ENCODE measurements at regions not wholly inside any gene's neighbourhood (a gene's known extent, or its start where the extent isn't known, plus 50 kb on each side); places are given as distances from the start of the nearest gene placed in this dataset.
"Not testable (repeated sequence)": the region's sequence is repeated elsewhere in the genome, so short reads cannot be mapped to it uniquely, and the experiment has no call there.

DNA sequence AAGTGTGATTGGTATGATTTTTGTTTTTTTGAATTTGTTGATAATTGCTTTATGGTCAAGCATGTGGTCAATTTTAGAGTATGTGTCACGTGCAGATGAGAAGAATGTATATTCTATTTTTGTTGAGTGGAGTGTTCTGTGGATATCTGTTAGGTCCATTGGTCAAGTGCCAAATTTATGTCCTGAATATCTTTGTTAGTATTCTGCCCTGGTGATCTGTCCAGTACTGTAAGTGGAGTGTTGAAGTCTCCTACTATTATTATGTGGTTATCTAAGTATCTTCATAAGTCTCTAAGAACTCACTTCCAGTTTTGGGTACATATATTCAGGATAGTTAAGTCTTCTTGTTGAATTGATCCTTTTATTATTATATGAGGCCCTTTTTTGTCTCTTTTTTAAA, 372.9 kb upstream of the MAOA start:
- DNase-seq (ENCODE audit: low spot score), result no peak
- H2BK120ac ChIP-seq (ENCODE audit: low read depth, low read length), result no peak overlapping the region
- no peak overlapping the region for H3K27ac ChIP-seq (replicated peaks; ENCODE audit: low read length)
- H3K23ac ChIP-seq (ENCODE audit: low read depth, low read length, poor library complexity), result no peak overlapping the region
- H3K18ac ChIP-seq (ENCODE audit: low read length), result no peak overlapping the region
- no peak overlapping the region for H2BK5ac ChIP-seq (ENCODE audit: low read length)
- H3K27me3 ChIP-seq (ENCODE audit: control insufficient read depth in 3 of 3, insufficient read depth in 3 of 3, low read depth in 1 of 3, low read length in 3 of 3), result no peaks in the 10 kb centered on the region
- no peak overlapping the region for H3K14ac ChIP-seq (ENCODE audit: low read length)
- H3K4me2 ChIP-seq (ENCODE audit: insufficient read depth, low read length, poor library complexity, severe bottlenecking), result no peak overlapping the region
- no peak overlapping the region for H3K4ac ChIP-seq (ENCODE audit: low read length)
- H2AK5ac ChIP-seq (ENCODE audit: low read depth, low read length), result no peak overlapping the region
- H4K8ac ChIP-seq (ENCODE audit: low read depth, low read length), result no peak overlapping the region
- no peaks in the 10 kb centered on the region for H3K79me1 ChIP-seq (ENCODE audit: low read depth, low read length)
- no peak overlapping the region for H2BK12ac ChIP-seq (ENCODE audit: low read length)
- no peak overlapping the region for H2AFZ ChIP-seq (ENCODE audit: low read length)
- no CpG with 5 or more reads among the region's 1 CpG for whole genome bisulfite sequencing, 2 donors (ENCODE audit: extremely low coverage in 2 of 2, insufficient read length in 2 of 2, insufficient replicate concordance in 1 of 2)
- H3K9ac ChIP-seq (ENCODE audit: low read depth, low read length, poor library complexity), result no peak overlapping the region
- H3K4me1 ChIP-seq (ENCODE audit: control insufficient read depth in 2 of 2, insufficient read depth in 1 of 2, low read depth in 1 of 2, low read length in 2 of 2), result no peaks in the 10 kb centered on the region
- no peaks in the 10 kb centered on the region for H3K9me3 ChIP-seq (replicated peaks in 1 of 2; ENCODE audit: control insufficient read depth in 2 of 2, insufficient read depth in 1 of 2, low read depth in 1 of 2, low read length in 2 of 2)
- H4K91ac ChIP-seq (ENCODE audit: low read depth, low read length, poor library complexity), result no peak overlapping the region
- no peaks in the 10 kb centered on the region for H3K36me3 ChIP-seq (replicated peaks in 1 of 2; ENCODE audit: control insufficient read depth in 2 of 2, insufficient read depth in 2 of 2, low read length in 2 of 2)
- H2BK15ac ChIP-seq (ENCODE audit: low read length), result no peak overlapping the region
- H3K4me3 ChIP-seq (ENCODE audit: low read length in 2 of 2), result no peak overlapping the region

DNA sequence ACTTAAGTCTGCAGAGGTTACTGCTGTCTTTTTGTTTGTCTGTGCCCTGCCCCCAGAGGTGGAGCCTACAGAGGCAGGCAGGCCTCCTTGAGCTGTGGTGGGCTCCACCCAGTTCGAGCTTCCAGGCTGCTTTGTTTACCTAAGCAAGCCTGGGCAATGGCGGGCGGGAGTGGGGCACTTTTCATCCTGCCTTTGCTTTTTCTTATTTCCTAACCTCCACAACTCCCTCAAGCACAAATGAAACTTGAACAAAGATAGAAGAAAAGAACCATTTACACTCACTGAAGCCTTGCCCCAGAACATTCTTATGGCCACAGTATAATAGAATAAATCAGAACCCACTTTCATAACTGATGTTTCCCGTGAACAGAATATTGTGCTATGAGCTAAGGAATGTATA, 344.5 kb upstream of the MAOA start:
- H2BK15ac ChIP-seq (ENCODE audit: low read length); H2BK5ac ChIP-seq (ENCODE audit: low read length); H3K79me1 ChIP-seq (ENCODE audit: low read depth, low read length); H3K36me3 ChIP-seq (replicated peaks in 1 of 2; ENCODE audit: control insufficient read depth in 2 of 2, insufficient read depth in 2 of 2, low read length in 2 of 2); H2AK5ac ChIP-seq (ENCODE audit: low read depth, low read length); H3K23ac ChIP-seq (ENCODE audit: low read depth, low read length, poor library complexity); H3K18ac ChIP-seq (ENCODE audit: low read length); H3K14ac ChIP-seq (ENCODE audit: low read length); H2BK12ac ChIP-seq (ENCODE audit: low read length); H3K4me3 ChIP-seq (ENCODE audit: low read length in 2 of 2); H3K4me2 ChIP-seq (ENCODE audit: insufficient read depth, low read length, poor library complexity, severe bottlenecking); H3K27me3 ChIP-seq (ENCODE audit: control insufficient read depth in 3 of 3, insufficient read depth in 3 of 3, low read depth in 1 of 3, low read length in 3 of 3); H3K27ac ChIP-seq (replicated peaks; ENCODE audit: low read length); H3K4ac ChIP-seq (ENCODE audit: low read length); H3K9me3 ChIP-seq (replicated peaks in 1 of 2; ENCODE audit: control insufficient read depth in 2 of 2, insufficient read depth in 1 of 2, low read depth in 1 of 2, low read length in 2 of 2); H4K91ac ChIP-seq (ENCODE audit: low read depth, low read length, poor library complexity); H3K4me1 ChIP-seq (ENCODE audit: control insufficient read depth in 2 of 2, insufficient read depth in 1 of 2, low read depth in 1 of 2, low read length in 2 of 2); H3K9ac ChIP-seq (ENCODE audit: low read depth, low read length, poor library complexity); H4K8ac ChIP-seq (ENCODE audit: low read depth, low read length); DNase-seq (ENCODE audit: low spot score); H2BK120ac ChIP-seq (ENCODE audit: low read depth, low read length): not testable (repeated sequence)
- no CpG with 5 or more reads among the region's 4 CpGs for WGBS, 2 donors (ENCODE audit: extremely low coverage in 2 of 2, insufficient read length in 2 of 2, insufficient replicate concordance in 1 of 2)
- peak overlapping the region; percentile 74 for H2AFZ ChIP-seq (ENCODE audit: low read length)

DNA sequence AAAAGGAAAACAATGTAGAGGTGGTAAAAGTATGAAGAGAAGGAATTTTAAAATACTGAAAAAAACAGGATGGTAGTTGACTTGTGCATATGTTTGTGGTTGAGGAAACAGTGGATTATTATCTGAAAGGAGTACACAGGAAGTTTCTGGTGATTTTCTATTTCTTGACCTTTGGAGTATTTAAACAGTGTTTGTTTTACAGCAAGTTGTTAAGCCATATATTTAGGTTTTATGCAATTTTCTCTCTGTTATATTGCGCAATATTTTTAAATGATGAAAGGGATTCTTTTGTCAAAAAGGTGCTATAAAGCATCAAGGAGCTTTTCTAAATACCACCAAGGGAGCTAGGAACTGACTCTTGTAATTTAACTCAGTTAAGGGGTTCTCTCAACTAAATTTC, 343.1 kb upstream of the MAOA start:
- Histone ChIP-seq H2AFZ (ENCODE audit: low read length) (no peak overlapping the region), H4K91ac (ENCODE audit: low read depth, low read length, poor library complexity) (no peak overlapping the region)

DNA sequence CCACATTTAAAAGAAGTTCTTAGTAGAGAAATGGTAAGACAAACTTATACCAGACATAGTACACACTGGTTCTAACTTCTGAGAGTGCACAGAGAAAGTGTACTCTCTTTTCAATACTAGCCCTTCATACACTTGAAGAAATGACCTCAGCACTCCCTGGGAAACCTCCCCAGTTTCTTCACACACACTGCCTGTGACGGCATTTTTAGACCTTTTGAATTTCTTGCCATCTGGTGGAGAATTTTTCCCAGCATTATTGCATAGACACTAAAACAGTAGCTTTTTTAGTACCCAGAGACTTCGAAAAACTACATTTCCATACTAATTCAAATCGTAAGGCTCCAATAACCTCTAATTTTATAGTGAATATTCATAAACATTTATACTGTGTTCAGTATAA, 341.6 kb upstream of the MAOA start:
- H3K27ac ChIP-seq (replicated peaks; ENCODE audit: low read length), result no peak overlapping the region
- WGBS, 2 donors (ENCODE audit: extremely low coverage in 2 of 2, insufficient read length in 2 of 2, insufficient replicate concordance in 1 of 2), result no CpG with 5 or more reads among the region's 3 CpGs
- H2BK120ac ChIP-seq (ENCODE audit: low read depth, low read length), result no peak overlapping the region
- no peak overlapping the region for H3K23ac ChIP-seq (ENCODE audit: low read depth, low read length, poor library complexity)
- H2BK12ac ChIP-seq (ENCODE audit: low read length), result no peak overlapping the region
- no peaks in the 10 kb centered on the region for H3K79me1 ChIP-seq (ENCODE audit: low read depth, low read length)
- H3K4ac ChIP-seq (ENCODE audit: low read length), result no peak overlapping the region
- no peak overlapping the region for H2AFZ ChIP-seq (ENCODE audit: low read length)
- H3K9me3 ChIP-seq (replicated peaks in 1 of 2; ENCODE audit: control insufficient read depth in 2 of 2, insufficient read depth in 1 of 2, low read depth in 1 of 2, low read length in 2 of 2), result no peaks in the 10 kb centered on the region
- H4K91ac ChIP-seq (ENCODE audit: low read depth, low read length, poor library complexity), result no peak overlapping the region
- H2BK15ac ChIP-seq (ENCODE audit: low read length), result no peak overlapping the region
- H3K4me1 ChIP-seq (ENCODE audit: control insufficient read depth in 2 of 2, insufficient read depth in 1 of 2, low read depth in 1 of 2, low read length in 2 of 2), result no peaks in the 10 kb centered on the region
- no peak overlapping the region for H3K4me3 ChIP-seq (ENCODE audit: low read length in 2 of 2)
- H3K14ac ChIP-seq (ENCODE audit: low read length), result no peak overlapping the region
- no peak overlapping the region for H4K8ac ChIP-seq (ENCODE audit: low read depth, low read length)
- H3K4me2 ChIP-seq (ENCODE audit: insufficient read depth, low read length, poor library complexity, severe bottlenecking), result no peak overlapping the region
- no peak overlapping the region for H2BK5ac ChIP-seq (ENCODE audit: low read length)
- H2AK5ac ChIP-seq (ENCODE audit: low read depth, low read length), result no peak overlapping the region
- H3K36me3 ChIP-seq (replicated peaks in 1 of 2; ENCODE audit: control insufficient read depth in 2 of 2, insufficient read depth in 2 of 2, low read length in 2 of 2), result no peaks in the 10 kb centered on the region
- no peak for DNase-seq (ENCODE audit: low spot score)
- no peak overlapping the region for H3K9ac ChIP-seq (ENCODE audit: low read depth, low read length, poor library complexity)
- H3K18ac ChIP-seq (ENCODE audit: low read length), result no peak overlapping the region
- H3K27me3 ChIP-seq (ENCODE audit: control insufficient read depth in 3 of 3, insufficient read depth in 3 of 3, low read depth in 1 of 3, low read length in 3 of 3), result no peaks in the 10 kb centered on the region

More for the DNA sequence above, 343.1 kb upstream of the MAOA start:
- H3K9me3 ChIP-seq (replicated peaks in 1 of 2; ENCODE audit: control insufficient read depth in 2 of 2, insufficient read depth in 1 of 2, low read depth in 1 of 2, low read length in 2 of 2), result no peaks in the 10 kb centered on the region
- H4K8ac ChIP-seq (ENCODE audit: low read depth, low read length), result no peak overlapping the region
- H2AK5ac ChIP-seq (ENCODE audit: low read depth, low read length), result no peak overlapping the region
- no peak overlapping the region for H3K9ac ChIP-seq (ENCODE audit: low read depth, low read length, poor library complexity)
- H2BK12ac ChIP-seq (ENCODE audit: low read length), result no peak overlapping the region
- no peaks in the 10 kb centered on the region for H3K79me1 ChIP-seq (ENCODE audit: low read depth, low read length)
- H3K18ac ChIP-seq (ENCODE audit: low read length), result no peak overlapping the region
- no CpG with 5 or more reads among the region's 1 CpG for WGBS, 2 donors (ENCODE audit: extremely low coverage in 2 of 2, insufficient read length in 2 of 2, insufficient replicate concordance in 1 of 2)
- no peak overlapping the region for H3K27ac ChIP-seq (replicated peaks; ENCODE audit: low read length)
- no peak overlapping the region for H3K4ac ChIP-seq (ENCODE audit: low read length)
- no peaks in the 10 kb centered on the region for H3K4me1 ChIP-seq (ENCODE audit: control insufficient read depth in 2 of 2, insufficient read depth in 1 of 2, low read depth in 1 of 2, low read length in 2 of 2)
- no peak for DNase-seq (ENCODE audit: low spot score)
- no peak overlapping the region for H2BK15ac ChIP-seq (ENCODE audit: low read length)
- no peak overlapping the region for H2BK120ac ChIP-seq (ENCODE audit: low read depth, low read length)
- H3K23ac ChIP-seq (ENCODE audit: low read depth, low read length, poor library complexity), result no peak overlapping the region
- no peak overlapping the region for H3K14ac ChIP-seq (ENCODE audit: low read length)
- H3K4me2 ChIP-seq (ENCODE audit: insufficient read depth, low read length, poor library complexity, severe bottlenecking), result no peak overlapping the region
- no peaks in the 10 kb centered on the region for H3K27me3 ChIP-seq (ENCODE audit: control insufficient read depth in 3 of 3, insufficient read depth in 3 of 3, low read depth in 1 of 3, low read length in 3 of 3)
- no peaks in the 10 kb centered on the region for H3K36me3 ChIP-seq (replicated peaks in 1 of 2; ENCODE audit: control insufficient read depth in 2 of 2, insufficient read depth in 2 of 2, low read length in 2 of 2)
- no peak overlapping the region for H2BK5ac ChIP-seq (ENCODE audit: low read length)
- H3K4me3 ChIP-seq (ENCODE audit: low read length in 2 of 2), result no peak overlapping the region
